A549 (cell line): ENCODE measurements at regions not wholly inside any gene's neighbourhood (a gene's known extent, or its start where the extent isn't known, plus 50 kb on each side); places are given as distances from the start of the nearest gene placed in this dataset.

Experiments used
- ATAC-seq, 2 experiments: fragments of 200-7000 bp in 1 of 2; fragments of >200 bp in 1 of 2; cut with Nextera tagmentation in 1 of 2; cut with Tn5 transposase in 1 of 2; 3 replicates each; pipeline versions ENCODE4 v1.8.0 to v1.9.1; 2018 to 2020; ENCODE audit warnings: mild to moderate bottlenecking in 1 of 2, moderate library complexity in 1 of 2
- CTCF ChIA-PET: fragments of 300-600 bp; sonication (Branson Sonifier 250); formaldehyde crosslinking; extraction: SDS; loops from one replicate; lab custom pipeline; 2021; ENCODE audit warnings: antibody characterized with exemption, inconsistent platforms; lab: Yijun Ruan, JAX
- POLR2A ChIA-PET: fragments of 350-600 bp; formaldehyde crosslinking; extraction: SDS; loops from one replicate; lab custom pipeline; 2021; ENCODE audit warnings: antibody characterized with exemption, inconsistent platforms; lab: Yijun Ruan, JAX
- DNase-seq, 2 experiments: peaks; one replicate each; pipeline versions ENCODE4 v3.0.0 to v3.0.0-alpha.2; 2011 to 2016; ENCODE audit warnings: low read depth in 1 of 2, low spot score in 1 of 2
- FAIRE-seq: peaks from 2 replicates; lab custom pipeline; 2011; peaks lifted over from hg19 to GRCh38; lab: Jason Lieb, UNC
- H3K27ac ChIP-seq, 2 experiments: fragments of >200 bp; sonication (Bioruptor Twin); formaldehyde crosslinking; 3 replicates each; pipeline ENCODE4 v1.5.1; 2016 to 2017
- H3K4me1 ChIP-seq: fragments of >200 bp; sonication (Bioruptor Twin); formaldehyde crosslinking; 3 replicates; pipeline ENCODE4 v1.6.1; 2016
- H3K4me2 ChIP-seq: fragments of >200 bp; sonication (Bioruptor Twin); formaldehyde crosslinking; 3 replicates; pipeline ENCODE4 v1.6.1; 2016
- H3K4me3 ChIP-seq: fragments of >200 bp; sonication (Bioruptor Twin); formaldehyde crosslinking; 3 replicates; pipeline ENCODE4 v1.5.1; 2016
- H3K9me3 ChIP-seq: fragments of >200 bp; sonication (Bioruptor Twin); formaldehyde crosslinking; 3 replicates; pipeline ENCODE4 v1.6.1; 2016
- CBX8 ChIP-seq: fragments of 200-600 bp; sonication (generic); IDR thresholded peaks from 2 replicates; pipeline ENCODE4 v1.6.1; 2016
- CEBPB ChIP-seq, 2 experiments: fragments of >200 bp in 1 of 2; sonication (Bioruptor Twin) in 1 of 2; formaldehyde crosslinking in 1 of 2; IDR thresholded peaks; 2 replicates each; pipeline ENCODE4 v1.6.1; 2012 to 2016
- EHF ChIP-seq: fragments of 250-450 bp; sonication (Bioruptor Pico); IDR thresholded peaks from 2 replicates; pipeline ENCODE4 v1.5.0; 2020; ENCODE audit warnings: mild to moderate bottlenecking
- EP300 ChIP-seq, 2 experiments: fragments of >200 bp; sonication (Bioruptor Twin); formaldehyde crosslinking; IDR thresholded peaks; 2 replicates in 1 of 2; 3 replicates in 1 of 2; pipeline ENCODE4 v1.6.1; 2016 to 2017
- ESRRA ChIP-seq: fragments of 150-350 bp; IDR thresholded peaks from 2 replicates; pipeline ENCODE4 v1.6.1; 2014; ENCODE audit warnings: mild to moderate bottlenecking, low read length, borderline replicate concordance
- FOSB ChIP-seq: fragments of 250-450 bp; sonication (Bioruptor Pico); IDR thresholded peaks from 2 replicates; pipeline ENCODE4 v1.5.0; 2020; ENCODE audit warnings: mild to moderate bottlenecking, moderate library complexity
- FOSL2 ChIP-seq, 2 experiments: fragments of 450-650 bp in 1 of 2; fragments of >200 bp in 1 of 2; sonication (Bioruptor Twin) in 1 of 2; formaldehyde crosslinking; IDR thresholded peaks; 2 replicates each; pipeline versions ENCODE4 v1.5.0 to v1.6.1; 2016 to 2020; ENCODE audit warnings: mild to moderate bottlenecking in 1 of 2, moderate library complexity in 1 of 2
- FOXS1 ChIP-seq: fragments of 250-450 bp; sonication (Bioruptor Pico); IDR thresholded peaks from 2 replicates; pipeline ENCODE4 v1.5.0; 2020; ENCODE audit warnings: mild to moderate bottlenecking, moderate library complexity
- GATA3 ChIP-seq: IDR thresholded peaks from 2 replicates; pipeline ENCODE4 v1.6.1; 2012; ENCODE audit warnings: borderline replicate concordance
- KDM1A ChIP-seq: fragments of 200-600 bp; sonication (generic); IDR thresholded peaks from 2 replicates; pipeline ENCODE4 v1.6.1; 2016; ENCODE audit warnings: low read depth, mild to moderate bottlenecking
- KDM5A ChIP-seq: fragments of 200-600 bp; sonication (generic); IDR thresholded peaks from 2 replicates; pipeline ENCODE4 v1.6.1; 2016; ENCODE audit warnings: antibody characterized with exemption, mild to moderate bottlenecking
- RFX5 ChIP-seq: fragments of 450-650 bp; IDR thresholded peaks from 2 replicates; pipeline ENCODE4 v1.7.1; 2014; ENCODE audit warnings: antibody characterized with exemption, mild to moderate bottlenecking, moderate library complexity
- RNF2 ChIP-seq: fragments of 200-600 bp; sonication (generic); IDR thresholded peaks from 2 replicates; pipeline ENCODE4 v1.6.1; 2016; ENCODE audit warnings: low read depth, mild to moderate bottlenecking, antibody characterized with exemption, moderate library complexity, borderline replicate concordance
- SREBF2 ChIP-seq: fragments of 450-650 bp; IDR thresholded peaks from 2 replicates; pipeline ENCODE4 v1.6.1; 2014; ENCODE audit warnings: mild to moderate bottlenecking, moderate library complexity
- TFCP2L1 ChIP-seq: fragments of 250-450 bp; sonication (Bioruptor Pico); IDR thresholded peaks from 2 replicates; pipeline ENCODE4 v1.5.0; 2021; ENCODE audit warnings: mild to moderate bottlenecking
- WGBS: methylation state at CpG from one replicate; pipeline ENCODE4 v1.1.6; 2017; ENCODE audit errors: missing lambda C conversion rate; 5-methylcytosine and 5-hydroxymethylcytosine counted together
- TF ChIP-seq, protein P1 (sequence below): fragments of 200-600 bp; sonication (generic); IDR thresholded peaks from 2 replicates; pipeline ENCODE4 v1.6.1; 2016; ENCODE audit warnings: antibody characterized with exemption, mild to moderate bottlenecking, moderate library complexity
- TF ChIP-seq, protein P2 (sequence below): IDR thresholded peaks from 2 replicates; pipeline ENCODE4 v1.6.1; 2012
- TF ChIP-seq, protein P3 (sequence below): fragments of >200 bp; sonication (Bioruptor Twin); formaldehyde crosslinking; IDR thresholded peaks from 3 replicates; pipeline ENCODE4 v1.6.1; 2016
- TF ChIP-seq, protein P4 (sequence below): fragments of >200 bp; sonication (Bioruptor Twin); formaldehyde crosslinking; IDR thresholded peaks from 2 replicates; pipeline ENCODE4 v1.6.1; 2016

DNA sequence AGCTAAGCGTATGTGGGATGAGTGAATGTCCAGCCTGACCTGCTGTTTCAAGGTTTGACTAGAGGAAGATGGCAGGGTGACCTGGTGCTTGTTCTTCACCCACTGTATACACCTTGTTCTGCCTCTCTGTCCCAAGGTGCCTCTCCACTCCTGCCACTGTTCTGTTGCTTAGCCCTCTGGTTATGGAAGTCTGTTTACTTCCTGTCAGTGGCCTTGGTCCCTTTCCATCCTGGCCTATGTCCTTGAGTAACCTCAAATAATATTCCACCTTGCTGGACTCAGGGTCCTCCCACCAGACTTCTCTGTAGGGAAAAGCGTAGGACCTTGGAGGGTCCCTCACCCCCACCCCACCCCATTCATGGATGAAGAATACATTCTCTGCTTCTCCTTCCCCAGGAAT lies 73.2 kb upstream of the SALL1 start:
- POLR2A ChIA-PET = no interaction called here
- no peak overlapping the region for H3K27ac ChIP-seq
- 14% methylated on average over 2 of the region's 2 CpGs for WGBS
- CTCF ChIA-PET = interaction anchor here (1.3 kb wide), 1 partner anchor 16 kb away, joined by 3 read pairs; no protein-coding TSS in a partner anchor
- TF ChIP-seq KDM1A = no peak
- TF ChIP-seq, protein P1, sequence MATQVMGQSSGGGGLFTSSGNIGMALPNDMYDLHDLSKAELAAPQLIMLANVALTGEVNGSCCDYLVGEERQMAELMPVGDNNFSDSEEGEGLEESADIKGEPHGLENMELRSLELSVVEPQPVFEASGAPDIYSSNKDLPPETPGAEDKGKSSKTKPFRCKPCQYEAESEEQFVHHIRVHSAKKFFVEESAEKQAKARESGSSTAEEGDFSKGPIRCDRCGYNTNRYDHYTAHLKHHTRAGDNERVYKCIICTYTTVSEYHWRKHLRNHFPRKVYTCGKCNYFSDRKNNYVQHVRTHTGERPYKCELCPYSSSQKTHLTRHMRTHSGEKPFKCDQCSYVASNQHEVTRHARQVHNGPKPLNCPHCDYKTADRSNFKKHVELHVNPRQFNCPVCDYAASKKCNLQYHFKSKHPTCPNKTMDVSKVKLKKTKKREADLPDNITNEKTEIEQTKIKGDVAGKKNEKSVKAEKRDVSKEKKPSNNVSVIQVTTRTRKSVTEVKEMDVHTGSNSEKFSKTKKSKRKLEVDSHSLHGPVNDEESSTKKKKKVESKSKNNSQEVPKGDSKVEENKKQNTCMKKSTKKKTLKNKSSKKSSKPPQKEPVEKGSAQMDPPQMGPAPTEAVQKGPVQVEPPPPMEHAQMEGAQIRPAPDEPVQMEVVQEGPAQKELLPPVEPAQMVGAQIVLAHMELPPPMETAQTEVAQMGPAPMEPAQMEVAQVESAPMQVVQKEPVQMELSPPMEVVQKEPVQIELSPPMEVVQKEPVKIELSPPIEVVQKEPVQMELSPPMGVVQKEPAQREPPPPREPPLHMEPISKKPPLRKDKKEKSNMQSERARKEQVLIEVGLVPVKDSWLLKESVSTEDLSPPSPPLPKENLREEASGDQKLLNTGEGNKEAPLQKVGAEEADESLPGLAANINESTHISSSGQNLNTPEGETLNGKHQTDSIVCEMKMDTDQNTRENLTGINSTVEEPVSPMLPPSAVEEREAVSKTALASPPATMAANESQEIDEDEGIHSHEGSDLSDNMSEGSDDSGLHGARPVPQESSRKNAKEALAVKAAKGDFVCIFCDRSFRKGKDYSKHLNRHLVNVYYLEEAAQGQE = no peak
- no peak for TF ChIP-seq FOXS1
- TF ChIP-seq, protein P2, sequence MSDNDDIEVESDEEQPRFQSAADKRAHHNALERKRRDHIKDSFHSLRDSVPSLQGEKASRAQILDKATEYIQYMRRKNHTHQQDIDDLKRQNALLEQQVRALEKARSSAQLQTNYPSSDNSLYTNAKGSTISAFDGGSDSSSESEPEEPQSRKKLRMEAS = no peak
- TF ChIP-seq EHF (CRISPR knock-in tag) = no peak
- TF ChIP-seq, protein P3, sequence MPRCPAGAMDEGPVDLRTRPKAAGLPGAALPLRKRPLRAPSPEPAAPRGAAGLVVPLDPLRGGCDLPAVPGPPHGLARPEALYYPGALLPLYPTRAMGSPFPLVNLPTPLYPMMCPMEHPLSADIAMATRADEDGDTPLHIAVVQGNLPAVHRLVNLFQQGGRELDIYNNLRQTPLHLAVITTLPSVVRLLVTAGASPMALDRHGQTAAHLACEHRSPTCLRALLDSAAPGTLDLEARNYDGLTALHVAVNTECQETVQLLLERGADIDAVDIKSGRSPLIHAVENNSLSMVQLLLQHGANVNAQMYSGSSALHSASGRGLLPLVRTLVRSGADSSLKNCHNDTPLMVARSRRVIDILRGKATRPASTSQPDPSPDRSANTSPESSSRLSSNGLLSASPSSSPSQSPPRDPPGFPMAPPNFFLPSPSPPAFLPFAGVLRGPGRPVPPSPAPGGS = no peak
- H3K4me2 ChIP-seq = no peak overlapping the region
- DNase-seq (no peak), ATAC-seq (no peak), FAIRE-seq (no peak)
- H3K4me3 ChIP-seq = no peak overlapping the region
- H3K9me3 ChIP-seq = no peaks in the 10 kb centered on the region
- H3K4me1 ChIP-seq = no peaks in the 10 kb centered on the region

DNA sequence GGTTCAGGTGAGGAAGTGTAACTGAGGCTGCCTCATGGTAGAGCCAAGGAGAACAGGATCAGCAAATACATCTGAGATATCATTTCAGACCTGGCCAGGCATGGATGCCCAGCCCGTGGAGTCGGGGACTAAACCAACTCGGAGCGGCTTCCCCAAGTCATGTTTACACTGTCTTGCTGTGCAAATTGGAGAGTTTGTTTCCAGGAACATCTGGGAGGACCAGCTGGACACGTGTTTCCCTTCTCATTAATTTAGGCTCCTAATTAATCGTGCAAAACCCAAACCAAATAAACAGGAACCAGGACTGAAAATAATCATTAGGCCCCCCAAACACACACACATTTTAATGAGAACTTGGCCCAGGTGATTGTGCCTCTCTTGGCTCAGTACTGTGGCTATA lies 70.9 kb upstream of the SALL1 start:
- FAIRE-seq = no peak
- 11% methylated on average over 6 of the region's 6 CpGs for WGBS

DNA sequence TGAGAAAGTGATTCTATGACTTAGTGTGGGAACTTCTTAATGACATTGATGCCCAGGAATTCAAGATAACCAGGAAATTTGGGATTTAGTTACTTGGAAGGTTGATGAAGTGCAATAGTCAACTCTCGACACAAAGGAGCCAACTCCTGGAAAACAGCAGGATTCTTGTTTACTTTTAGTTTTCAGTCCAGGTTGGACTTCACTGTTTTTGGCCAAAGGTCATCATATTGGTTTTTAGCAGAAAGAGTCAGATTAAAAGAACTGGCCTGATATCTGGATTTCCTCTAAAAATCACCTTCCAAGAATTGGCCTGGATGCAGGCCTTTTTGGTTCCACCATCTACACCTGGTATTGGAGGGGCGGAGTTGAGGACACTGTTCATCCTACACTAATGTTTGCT lies 60.1 kb upstream of the SALL1 start:
- Histone ChIP-seq H3K9me3 (no peaks in the 10 kb centered on the region), H3K4me3 (no peak overlapping the region), H3K4me2 (no peak overlapping the region), H3K27ac (no peak overlapping the region), H3K4me1 (no peaks in the 10 kb centered on the region)
- no peak for ATAC-seq
- 14% methylated on average over 2 of the region's 2 CpGs for WGBS
- CTCF ChIA-PET = no interaction called here
- no peak for DNase-seq
- FAIRE-seq = no peak
- POLR2A ChIA-PET = no interaction called here
- no peak for TF ChIP-seq KDM5A
- no peak for TF ChIP-seq EP300 (IDR thresholded peaks at IDR 0.05)
- TF ChIP-seq FOXS1 = no peak
- TF ChIP-seq TFCP2L1 = no peak
- TF ChIP-seq CEBPB (IDR thresholded peaks at IDR 0.05) = no peak
- TF ChIP-seq ESRRA = no peak
- TF ChIP-seq GATA3 = no peak
- no peak for TF ChIP-seq FOSB (CRISPR knock-in tag)
- TF ChIP-seq, protein P4, sequence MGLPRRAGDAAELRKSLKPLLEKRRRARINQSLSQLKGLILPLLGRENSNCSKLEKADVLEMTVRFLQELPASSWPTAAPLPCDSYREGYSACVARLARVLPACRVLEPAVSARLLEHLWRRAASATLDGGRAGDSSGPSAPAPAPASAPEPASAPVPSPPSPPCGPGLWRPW = no peak
- TF ChIP-seq EHF (CRISPR knock-in tag) = no peak
- TF ChIP-seq, protein P3 = no peak
- no peak for TF ChIP-seq FOSL2 (IDR thresholded peaks at IDR 0.05)
- no peak for TF ChIP-seq FOSL2 (CRISPR knock-in tag; IDR thresholded peaks at IDR 0.05)
- no peak for TF ChIP-seq RNF2

More for the DNA sequence above, 70.9 kb upstream of the SALL1 start:
- no peak overlapping the region for H3K27ac ChIP-seq
- POLR2A ChIA-PET = no interaction called here
- ATAC-seq = no peak
- H3K4me1 ChIP-seq = no peaks in the 10 kb centered on the region
- CTCF ChIA-PET = no interaction called here
- 0 out of 3 replicates have a peak, but pooled peaks cover 3% of the 10 kb centered on the region for H3K9me3 ChIP-seq
- no peak overlapping the region for H3K4me3 ChIP-seq
- no peak overlapping the region for H3K4me2 ChIP-seq
- DNase-seq = no peak
- TF ChIP-seq SREBF2 (no peak), RFX5 (no peak), CBX8 (no peak)
- TF ChIP-seq, protein P1 = no peak
- TF ChIP-seq, all 56 proteins: peak for 0
